ENCODE measurements at regions not wholly inside any gene's neighbourhood (a gene's known extent, or its start where the extent isn't known, plus 50 kb on each side); places are given as distances from the start of the nearest gene placed in this dataset.
"Not testable (repeated sequence)": the region's sequence is repeated elsewhere in the genome, so short reads cannot be mapped to it uniquely, and the experiment has no call there.

DNA sequence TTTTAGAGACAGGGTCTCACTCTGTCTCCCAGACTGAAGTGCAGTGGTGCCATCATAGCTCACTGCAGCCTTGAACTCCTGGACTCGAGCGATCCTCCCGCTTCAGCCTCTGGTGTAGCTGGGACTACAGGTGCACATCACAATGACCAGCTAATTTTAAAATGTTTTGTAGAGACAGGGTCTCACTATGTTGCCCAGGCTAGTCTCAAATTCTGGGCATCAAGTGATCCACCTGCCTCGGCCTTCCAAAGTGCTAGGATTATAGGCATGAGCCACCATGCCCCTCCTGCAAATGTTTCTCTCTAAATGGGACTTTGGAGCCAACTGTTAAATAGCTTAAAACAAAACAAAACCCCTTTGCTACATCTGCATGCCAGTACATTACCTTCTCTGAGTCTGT, 82.2 kb upstream of the BRD7 start:
- Histone ChIP-seq H3K36me3 (no peaks in the 10 kb centered on the region), H3K9me3 (no peaks in the 10 kb centered on the region), H3K27me3 (replicated peaks; ENCODE audit: insufficient read depth) (no peaks in the 10 kb centered on the region), H3K4me1 (replicated peaks) (no peaks in the 10 kb centered on the region), H3K27ac (no peak overlapping the region), H3K4me3 (no peak overlapping the region)
- 84% methylated on average over 4 of the region's 4 CpGs for WGBS
- TF ChIP-seq POLR2A (IDR thresholded peaks at IDR 0.05) (no peak), POLR2AphosphoS5 (IDR thresholded peaks at IDR 0.05) (no peak)
- TF ChIP-seq, protein P1, sequence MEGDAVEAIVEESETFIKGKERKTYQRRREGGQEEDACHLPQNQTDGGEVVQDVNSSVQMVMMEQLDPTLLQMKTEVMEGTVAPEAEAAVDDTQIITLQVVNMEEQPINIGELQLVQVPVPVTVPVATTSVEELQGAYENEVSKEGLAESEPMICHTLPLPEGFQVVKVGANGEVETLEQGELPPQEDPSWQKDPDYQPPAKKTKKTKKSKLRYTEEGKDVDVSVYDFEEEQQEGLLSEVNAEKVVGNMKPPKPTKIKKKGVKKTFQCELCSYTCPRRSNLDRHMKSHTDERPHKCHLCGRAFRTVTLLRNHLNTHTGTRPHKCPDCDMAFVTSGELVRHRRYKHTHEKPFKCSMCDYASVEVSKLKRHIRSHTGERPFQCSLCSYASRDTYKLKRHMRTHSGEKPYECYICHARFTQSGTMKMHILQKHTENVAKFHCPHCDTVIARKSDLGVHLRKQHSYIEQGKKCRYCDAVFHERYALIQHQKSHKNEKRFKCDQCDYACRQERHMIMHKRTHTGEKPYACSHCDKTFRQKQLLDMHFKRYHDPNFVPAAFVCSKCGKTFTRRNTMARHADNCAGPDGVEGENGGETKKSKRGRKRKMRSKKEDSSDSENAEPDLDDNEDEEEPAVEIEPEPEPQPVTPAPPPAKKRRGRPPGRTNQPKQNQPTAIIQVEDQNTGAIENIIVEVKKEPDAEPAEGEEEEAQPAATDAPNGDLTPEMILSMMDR (IDR thresholded peaks at IDR 0.05): no peak
- intact Hi-C loops (cut with DNase I): no loop called here
- no peak for DNase-seq (ENCODE audit: low spot score)

DNA sequence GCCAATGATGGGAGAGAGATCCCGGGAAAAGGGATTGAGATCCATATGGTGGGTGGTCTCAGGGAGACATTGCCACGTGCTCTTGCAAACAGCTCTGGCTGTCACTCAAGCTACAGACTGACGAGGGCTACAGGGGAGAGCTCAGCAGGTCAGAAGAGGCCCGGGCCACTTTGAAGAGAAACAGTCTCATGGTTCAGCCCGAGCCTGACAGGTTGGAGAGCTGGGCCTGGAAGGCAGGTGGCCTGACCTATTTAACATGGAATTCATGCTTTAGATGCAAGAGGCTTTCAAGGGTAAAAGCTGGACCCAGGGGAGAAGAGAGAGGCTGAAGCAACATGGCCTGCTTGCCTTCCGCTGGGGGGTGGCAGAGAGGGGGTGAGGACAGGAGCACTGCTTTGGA, 81.0 kb upstream of the BRD7 start:
- intact Hi-C loops (cut with DNase I): no loop called here
- H3K4me1 ChIP-seq (replicated peaks): no peaks in the 10 kb centered on the region

DNA sequence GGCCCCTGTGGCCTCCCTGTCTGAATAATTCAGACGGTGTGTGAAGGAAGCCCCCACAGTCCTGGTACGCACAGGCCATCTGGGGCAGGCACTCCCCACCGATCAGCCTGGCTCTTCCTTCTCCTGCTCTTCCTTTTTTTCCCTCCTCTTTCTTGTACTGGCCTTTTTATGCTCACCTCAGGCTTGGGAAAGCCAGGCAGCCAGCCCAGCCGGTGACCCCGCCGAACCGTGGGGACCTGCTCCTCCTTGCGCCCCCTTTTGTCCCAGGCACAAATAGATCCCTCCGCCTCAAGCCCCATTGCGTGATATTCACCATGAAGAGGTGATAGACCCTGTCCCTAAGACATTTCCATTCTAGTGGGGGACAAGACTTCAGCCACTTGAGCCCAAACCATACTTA, 80.2 kb upstream of the BRD7 start:
- Histone ChIP-seq H3K9me3 (no peaks in the 10 kb centered on the region), H3K27ac (no peak overlapping the region), H3K4me3 (no peak overlapping the region), H3K36me3 (no peaks in the 10 kb centered on the region), H3K27me3 (replicated peaks; ENCODE audit: insufficient read depth) (no peaks in the 10 kb centered on the region), H3K4me1 (replicated peaks) (no peaks in the 10 kb centered on the region)
- intact Hi-C loops (cut with DNase I): no loop called here
- TF ChIP-seq POLR2AphosphoS5 (IDR thresholded peaks at IDR 0.05) (no peak), POLR2A (IDR thresholded peaks at IDR 0.05) (no peak)
- TF ChIP-seq, protein P1 (IDR thresholded peaks at IDR 0.05): no peak
- no peak for DNase-seq (ENCODE audit: low spot score)
- WGBS: 83% methylated on average over 10 of the region's 10 CpGs

More for the DNA sequence above, 81.0 kb upstream of the BRD7 start:
- H3K36me3 ChIP-seq: no peaks in the 10 kb centered on the region
- WGBS: 77% methylated on average over 6 of the region's 6 CpGs
- no peaks in the 10 kb centered on the region for H3K9me3 ChIP-seq
- DNase-seq (ENCODE audit: low spot score): no peak
- no peaks in the 10 kb centered on the region for H3K27me3 ChIP-seq (replicated peaks; ENCODE audit: insufficient read depth)
- TF ChIP-seq POLR2A (IDR thresholded peaks at IDR 0.05) (no peak), POLR2AphosphoS5 (IDR thresholded peaks at IDR 0.05) (no peak)
- TF ChIP-seq, protein P1 (IDR thresholded peaks at IDR 0.05): no peak
- H3K27ac ChIP-seq: no peak overlapping the region
- H3K4me3 ChIP-seq: no peak overlapping the region

DNA sequence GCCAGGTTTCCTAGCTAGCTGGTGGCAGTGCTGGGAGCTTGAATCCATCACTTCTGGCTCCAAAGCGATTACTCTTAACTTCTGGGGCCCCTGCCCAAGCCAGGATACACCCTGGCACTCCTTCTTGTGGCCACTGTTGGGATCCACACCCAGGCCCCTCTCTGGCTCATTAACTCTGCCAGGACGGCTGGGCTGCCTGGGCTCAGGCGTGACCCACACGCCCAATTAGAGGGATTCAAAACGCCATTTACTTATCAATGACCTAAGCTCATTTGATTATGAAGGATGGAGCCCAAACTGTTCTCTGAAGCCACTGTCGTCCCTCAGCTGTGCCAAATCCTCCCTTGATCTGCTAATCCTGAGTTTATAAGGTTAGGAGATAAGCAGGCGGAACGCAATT, 79.7 kb upstream of the BRD7 start:
- Histone ChIP-seq H3K9me3 (no peaks in the 10 kb centered on the region), H3K27ac (no peak overlapping the region), H3K4me1 (replicated peaks) (no peaks in the 10 kb centered on the region), H3K4me3 (no peak overlapping the region), H3K36me3 (no peaks in the 10 kb centered on the region), H3K27me3 (replicated peaks; ENCODE audit: insufficient read depth) (no peaks in the 10 kb centered on the region)
- DNase-seq (ENCODE audit: low spot score): no peak
- intact Hi-C loops (cut with DNase I): no loop called here
- TF ChIP-seq, protein P1 (IDR thresholded peaks at IDR 0.05): no peak
- TF ChIP-seq POLR2AphosphoS5 (IDR thresholded peaks at IDR 0.05) (no peak), POLR2A (IDR thresholded peaks at IDR 0.05) (no peak)
- 78% methylated on average over 8 of the region's 8 CpGs for WGBS

DNA sequence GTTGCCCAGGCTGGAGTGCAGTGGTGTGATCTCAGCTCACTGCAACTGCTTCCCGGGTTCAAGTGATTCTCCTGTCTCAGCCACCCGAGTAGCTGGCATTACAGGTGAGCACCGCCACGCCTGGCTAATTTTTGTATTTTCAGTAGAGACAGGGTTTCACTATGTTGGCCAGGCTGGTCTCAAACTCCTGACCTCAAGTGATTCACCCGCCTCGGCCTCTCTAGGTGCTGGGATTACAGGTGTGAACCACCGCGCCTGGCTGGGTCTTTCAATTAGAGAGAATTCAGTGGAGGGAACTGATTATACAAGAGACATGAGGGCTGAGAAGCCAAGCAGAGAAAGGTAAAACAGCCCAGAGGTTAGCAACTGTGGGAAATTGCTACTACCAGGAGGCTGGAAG, 78.6 kb upstream of the BRD7 start:
- H3K27me3 ChIP-seq (replicated peaks; ENCODE audit: insufficient read depth); H3K9me3 ChIP-seq; H3K27ac ChIP-seq; H3K4me3 ChIP-seq; DNase-seq (ENCODE audit: low spot score); H3K36me3 ChIP-seq; intact Hi-C loops (cut with DNase I); H3K4me1 ChIP-seq (replicated peaks): not testable (repeated sequence)
- 87% methylated on average over 8 of the region's 8 CpGs for WGBS
